H9 (cell line): ENCODE measurements at regions not wholly inside any gene's neighbourhood (a gene's known extent, or its start where the extent isn't known, plus 50 kb on each side); places are given as distances from the start of the nearest gene placed in this dataset.

Experiments
- DNase-seq: peaks from one replicate; pipeline ENCODE4 v3.0.0-alpha.2; 2017
- H2AFZ ChIP-seq: one replicate; pipeline ENCODE4 v1.6.1; 2013; ENCODE audit warnings: mild to moderate bottlenecking, low read length, control low read depth, moderate library complexity
- H2AK5ac ChIP-seq: 2 replicates; pipeline ENCODE4 v1.6.1; 2013; ENCODE audit warnings: low read length, control low read depth, mixed read lengths; ENCODE audit not compliant: insufficient read length
- H2BK120ac ChIP-seq: one replicate; pipeline ENCODE4 v1.6.1; 2013; ENCODE audit warnings: low read depth, mild to moderate bottlenecking, low read length, control low read depth, inconsistent platforms; ENCODE audit not compliant: poor library complexity, severe bottlenecking
- H2BK12ac ChIP-seq: 2 replicates; pipeline ENCODE4 v1.6.1; 2013; ENCODE audit warnings: low read length, control low read depth, mixed read lengths, low read depth; ENCODE audit not compliant: insufficient read length
- H2BK15ac ChIP-seq: 2 replicates; pipeline ENCODE4 v1.6.1; 2013; ENCODE audit warnings: low read depth, low read length, control low read depth
- H2BK20ac ChIP-seq: one replicate; pipeline ENCODE4 v1.6.1; 2013; ENCODE audit warnings: low read depth, mild to moderate bottlenecking, low read length, control low read depth, inconsistent platforms; ENCODE audit not compliant: poor library complexity, severe bottlenecking
- H2BK5ac ChIP-seq: 2 replicates; pipeline ENCODE4 v1.6.1; 2013; ENCODE audit warnings: low read length, control low read depth, mixed read lengths; ENCODE audit not compliant: insufficient read length
- H3K14ac ChIP-seq: 2 replicates; pipeline ENCODE4 v1.6.1; 2013; ENCODE audit warnings: low read length, control low read depth; ENCODE audit not compliant: insufficient read depth
- H3K18ac ChIP-seq: 2 replicates; pipeline ENCODE4 v1.6.1; 2013; ENCODE audit warnings: low read depth, mild to moderate bottlenecking, mixed read lengths, low read length, control low read depth; ENCODE audit not compliant: insufficient read length
- H3K23ac ChIP-seq: 2 replicates; pipeline ENCODE4 v1.6.1; 2013; ENCODE audit warnings: low read length, control low read depth, mixed read lengths, low read depth; ENCODE audit not compliant: insufficient read length
- H3K23me2 ChIP-seq: 2 replicates; pipeline ENCODE4 v1.6.1; 2013; ENCODE audit warnings: low read depth, mild to moderate bottlenecking, mixed read lengths, low read length, control low read depth; ENCODE audit not compliant: insufficient read length, poor library complexity, severe bottlenecking
- H3K27ac ChIP-seq: 2 replicates; pipeline ENCODE4 v1.5.1; 2013; ENCODE audit warnings: low read length, control low read depth, mixed read lengths, low read depth; ENCODE audit not compliant: insufficient read length
- H3K27me3 ChIP-seq: 2 replicates; pipeline ENCODE4 v1.6.1; 2013; ENCODE audit warnings: low read length, control low read depth, inconsistent platforms; ENCODE audit not compliant: insufficient read depth
- H3K4ac ChIP-seq: 2 replicates; pipeline ENCODE4 v1.6.1; 2013; ENCODE audit warnings: low read depth, mild to moderate bottlenecking, control low read depth, inconsistent platforms, low read length, moderate library complexity
- H3K4me1 ChIP-seq: 2 replicates; pipeline ENCODE4 v1.6.1; 2013; ENCODE audit warnings: low read length, control low read depth, inconsistent platforms; ENCODE audit not compliant: insufficient read depth
- H3K4me2 ChIP-seq: 2 replicates; pipeline ENCODE4 v1.6.1; 2013; ENCODE audit warnings: low read length, control low read depth, mixed read lengths; ENCODE audit not compliant: insufficient read length, insufficient read depth
- H3K56ac ChIP-seq: 2 replicates; pipeline ENCODE4 v1.6.1; 2013; ENCODE audit warnings: low read depth, mild to moderate bottlenecking, mixed read lengths, low read length, control low read depth; ENCODE audit not compliant: insufficient read length
- H3K79me1 ChIP-seq: 2 replicates; pipeline ENCODE4 v1.6.1; 2013; ENCODE audit warnings: low read depth, mild to moderate bottlenecking, moderate library complexity, low read length, control low read depth, inconsistent platforms; ENCODE audit not compliant: insufficient read depth, poor library complexity, severe bottlenecking
- H3K79me2 ChIP-seq: 2 replicates; pipeline ENCODE4 v1.6.1; 2013; ENCODE audit warnings: low read length, control low read depth, inconsistent platforms; ENCODE audit not compliant: insufficient read depth
- H3K9ac ChIP-seq: 2 replicates; pipeline ENCODE4 v1.6.1; 2013; ENCODE audit warnings: low read length, control low read depth, mixed read lengths; ENCODE audit not compliant: insufficient read length; ENCODE audit errors: extremely low read depth
- H3K9me3 ChIP-seq: one replicate; pipeline ENCODE4 v1.6.1; 2013; ENCODE audit warnings: low read depth, low read length, inconsistent platforms; ENCODE audit not compliant: control insufficient read depth
- H3T11ph ChIP-seq: one replicate; pipeline ENCODE4 v1.6.1; 2013; ENCODE audit warnings: mild to moderate bottlenecking, low read length, control low read depth, inconsistent platforms
- H4K20me1 ChIP-seq: one replicate; pipeline ENCODE4 v1.6.1; 2013; ENCODE audit not compliant: control insufficient read depth, insufficient read length, insufficient read depth
- H4K5ac ChIP-seq: 2 replicates; pipeline ENCODE4 v1.6.1; 2013; ENCODE audit warnings: low read depth, mild to moderate bottlenecking, mixed read lengths, low read length, control low read depth; ENCODE audit not compliant: insufficient read length
- H4K8ac ChIP-seq: replicated peaks from 2 replicates; pipeline ENCODE4 v1.6.1; 2013; ENCODE audit warnings: low read length, control low read depth, mixed read lengths, low read depth; ENCODE audit not compliant: insufficient read length
- H4K91ac ChIP-seq: 2 replicates; pipeline ENCODE4 v1.6.1; 2013; ENCODE audit warnings: low read depth, mild to moderate bottlenecking, moderate library complexity, mixed read lengths, low read length, control low read depth; ENCODE audit not compliant: insufficient read length
- H3K27ac Mint-ChIP-seq, 3 experiments: 2 replicates in 2 of 3; 3 replicates in 1 of 3; pipeline ENCODE4 v1.8.0; 2020 to 2021; ENCODE audit warnings: mixed read lengths in 3 of 3, mild to moderate bottlenecking in 1 of 3, moderate library complexity in 1 of 3
- H3K27me3 Mint-ChIP-seq: 2 replicates; pipeline ENCODE4 v1.8.0; 2021; ENCODE audit warnings: low read depth, mild to moderate bottlenecking, moderate library complexity, mixed read lengths
- H3K36me3 Mint-ChIP-seq, 3 experiments: 2 replicates in 2 of 3; 3 replicates in 1 of 3; pipeline ENCODE4 v1.8.0; 2020 to 2021; ENCODE audit warnings: low read depth in 3 of 3, mixed read lengths in 3 of 3; ENCODE audit not compliant: insufficient read depth in 1 of 3
- H3K4me1 Mint-ChIP-seq, 2 experiments: 2 replicates each; pipeline ENCODE4 v1.8.0; 2020; ENCODE audit warnings: mixed read lengths in 2 of 2
- H3K4me3 Mint-ChIP-seq, 2 experiments: 2 replicates in 1 of 2; 3 replicates in 1 of 2; pipeline ENCODE4 v1.8.0; 2020 to 2021; ENCODE audit warnings: mild to moderate bottlenecking in 2 of 2, mixed read lengths in 2 of 2, moderate library complexity in 1 of 2
- H3K9me3 Mint-ChIP-seq, 2 experiments: 2 replicates in 1 of 2; 3 replicates in 1 of 2; pipeline ENCODE4 v1.8.0; 2020; ENCODE audit warnings: mild to moderate bottlenecking in 2 of 2, mixed read lengths in 2 of 2, moderate library complexity in 1 of 2
- WGBS: extraction: QIAGEN DNeasy Blood & Tissue Kit; methylation state at CpG from one replicate; pipeline ENCODE4 v1.1.7; 2013; ENCODE audit warnings: missing lambda C conversion rate, low lambda C conversion rate, mixed read lengths; ENCODE audit not compliant: insufficient read length; ENCODE audit errors: extremely low coverage; 5-methylcytosine and 5-hydroxymethylcytosine counted together
- TF ChIP-seq, protein P1 (sequence below): fragments of 200-600 bp; sonication (generic); conservative IDR thresholded peaks from 3 replicates; pipeline ENCODE4 v1.8.0; 2021; ENCODE audit warnings: antibody characterized with exemption, mild to moderate bottlenecking

- no CpG with 5 or more reads among the region's 1 CpG for WGBS
- Mint-ChIP-seq H3K4me1 (peaks cover 7% of the 10 kb centered on the region in 2 experiments), H3K4me3 (no peak overlapping the region), H3K27ac (no peak overlapping the region), H3K9me3 (no peaks in the 10 kb centered on the region), H3K27me3 (no peaks in the 10 kb centered on the region), H3K36me3 (peaks cover 0 to 5% (median 0%) of the 10 kb centered on the region in 3 experiments; a peak in 2 of 7 replicates)
- no peaks in the 10 kb centered on the region for H3K9me3 ChIP-seq
- no peak overlapping the region for H3K18ac ChIP-seq
- no peak overlapping the region for H2BK120ac ChIP-seq
- no peak overlapping the region for H2BK20ac ChIP-seq
- no peak overlapping the region for H4K8ac ChIP-seq
- H2AK5ac ChIP-seq: no peak overlapping the region
- no peak overlapping the region for H2BK12ac ChIP-seq
- no peaks in the 10 kb centered on the region for H3K27me3 ChIP-seq
- H4K91ac ChIP-seq: no peak overlapping the region
- H3K23me2 ChIP-seq: no peaks in the 10 kb centered on the region
- H3K79me2 ChIP-seq: no peaks in the 10 kb centered on the region
- H3K4me2 ChIP-seq: no peak overlapping the region
- no peak overlapping the region for H3K23ac ChIP-seq
- H3K14ac ChIP-seq: no peak overlapping the region
- TF ChIP-seq, protein P1, sequence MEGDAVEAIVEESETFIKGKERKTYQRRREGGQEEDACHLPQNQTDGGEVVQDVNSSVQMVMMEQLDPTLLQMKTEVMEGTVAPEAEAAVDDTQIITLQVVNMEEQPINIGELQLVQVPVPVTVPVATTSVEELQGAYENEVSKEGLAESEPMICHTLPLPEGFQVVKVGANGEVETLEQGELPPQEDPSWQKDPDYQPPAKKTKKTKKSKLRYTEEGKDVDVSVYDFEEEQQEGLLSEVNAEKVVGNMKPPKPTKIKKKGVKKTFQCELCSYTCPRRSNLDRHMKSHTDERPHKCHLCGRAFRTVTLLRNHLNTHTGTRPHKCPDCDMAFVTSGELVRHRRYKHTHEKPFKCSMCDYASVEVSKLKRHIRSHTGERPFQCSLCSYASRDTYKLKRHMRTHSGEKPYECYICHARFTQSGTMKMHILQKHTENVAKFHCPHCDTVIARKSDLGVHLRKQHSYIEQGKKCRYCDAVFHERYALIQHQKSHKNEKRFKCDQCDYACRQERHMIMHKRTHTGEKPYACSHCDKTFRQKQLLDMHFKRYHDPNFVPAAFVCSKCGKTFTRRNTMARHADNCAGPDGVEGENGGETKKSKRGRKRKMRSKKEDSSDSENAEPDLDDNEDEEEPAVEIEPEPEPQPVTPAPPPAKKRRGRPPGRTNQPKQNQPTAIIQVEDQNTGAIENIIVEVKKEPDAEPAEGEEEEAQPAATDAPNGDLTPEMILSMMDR: no peak
- H3K27ac ChIP-seq: no peak overlapping the region
- H3K4me1 ChIP-seq: no peaks in the 10 kb centered on the region
- no peak overlapping the region for H3K9ac ChIP-seq
- H2AFZ ChIP-seq: no peak overlapping the region
- H3K4ac ChIP-seq: no peak overlapping the region
- H3T11ph ChIP-seq: no peak overlapping the region
- H3K79me1 ChIP-seq: no peaks in the 10 kb centered on the region
- no peaks in the 10 kb centered on the region for H4K20me1 ChIP-seq
- H4K5ac ChIP-seq: no peak overlapping the region
- no peak overlapping the region for H2BK15ac ChIP-seq
- no peak for DNase-seq
- H2BK5ac ChIP-seq: no peak overlapping the region
- no peak overlapping the region for H3K56ac ChIP-seq
Measured at GRCh38 chr11:107180236-107180635, 162.0 kb upstream of the GUCY1A2 start.
